ENCODE measurements at regions not wholly inside any gene's neighbourhood (a gene's known extent, or its start where the extent isn't known, plus 50 kb on each side); places are given as distances from the start of the nearest gene placed in this dataset.

DNA sequence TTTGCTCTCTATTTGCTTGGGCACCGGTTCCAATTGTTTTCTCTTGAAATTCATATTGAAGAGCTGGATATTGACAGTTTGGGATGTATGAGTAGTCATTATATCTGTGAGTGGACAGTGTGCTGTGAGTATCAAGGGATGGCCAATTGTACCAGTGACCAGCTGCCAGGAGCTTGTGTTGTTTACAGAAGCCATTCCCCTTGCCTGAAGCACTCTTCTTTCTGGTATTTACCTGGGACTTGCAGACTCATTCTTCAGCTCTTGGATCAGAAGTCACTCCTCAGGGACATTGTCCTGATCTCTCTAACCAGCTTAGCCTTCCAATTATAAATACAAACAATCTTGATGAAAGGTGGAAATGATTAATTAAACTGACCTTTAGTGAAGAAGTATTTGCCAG, 438.3 kb upstream of the LRATD1 start (continued):
- TF ChIP-seq, protein P1, sequence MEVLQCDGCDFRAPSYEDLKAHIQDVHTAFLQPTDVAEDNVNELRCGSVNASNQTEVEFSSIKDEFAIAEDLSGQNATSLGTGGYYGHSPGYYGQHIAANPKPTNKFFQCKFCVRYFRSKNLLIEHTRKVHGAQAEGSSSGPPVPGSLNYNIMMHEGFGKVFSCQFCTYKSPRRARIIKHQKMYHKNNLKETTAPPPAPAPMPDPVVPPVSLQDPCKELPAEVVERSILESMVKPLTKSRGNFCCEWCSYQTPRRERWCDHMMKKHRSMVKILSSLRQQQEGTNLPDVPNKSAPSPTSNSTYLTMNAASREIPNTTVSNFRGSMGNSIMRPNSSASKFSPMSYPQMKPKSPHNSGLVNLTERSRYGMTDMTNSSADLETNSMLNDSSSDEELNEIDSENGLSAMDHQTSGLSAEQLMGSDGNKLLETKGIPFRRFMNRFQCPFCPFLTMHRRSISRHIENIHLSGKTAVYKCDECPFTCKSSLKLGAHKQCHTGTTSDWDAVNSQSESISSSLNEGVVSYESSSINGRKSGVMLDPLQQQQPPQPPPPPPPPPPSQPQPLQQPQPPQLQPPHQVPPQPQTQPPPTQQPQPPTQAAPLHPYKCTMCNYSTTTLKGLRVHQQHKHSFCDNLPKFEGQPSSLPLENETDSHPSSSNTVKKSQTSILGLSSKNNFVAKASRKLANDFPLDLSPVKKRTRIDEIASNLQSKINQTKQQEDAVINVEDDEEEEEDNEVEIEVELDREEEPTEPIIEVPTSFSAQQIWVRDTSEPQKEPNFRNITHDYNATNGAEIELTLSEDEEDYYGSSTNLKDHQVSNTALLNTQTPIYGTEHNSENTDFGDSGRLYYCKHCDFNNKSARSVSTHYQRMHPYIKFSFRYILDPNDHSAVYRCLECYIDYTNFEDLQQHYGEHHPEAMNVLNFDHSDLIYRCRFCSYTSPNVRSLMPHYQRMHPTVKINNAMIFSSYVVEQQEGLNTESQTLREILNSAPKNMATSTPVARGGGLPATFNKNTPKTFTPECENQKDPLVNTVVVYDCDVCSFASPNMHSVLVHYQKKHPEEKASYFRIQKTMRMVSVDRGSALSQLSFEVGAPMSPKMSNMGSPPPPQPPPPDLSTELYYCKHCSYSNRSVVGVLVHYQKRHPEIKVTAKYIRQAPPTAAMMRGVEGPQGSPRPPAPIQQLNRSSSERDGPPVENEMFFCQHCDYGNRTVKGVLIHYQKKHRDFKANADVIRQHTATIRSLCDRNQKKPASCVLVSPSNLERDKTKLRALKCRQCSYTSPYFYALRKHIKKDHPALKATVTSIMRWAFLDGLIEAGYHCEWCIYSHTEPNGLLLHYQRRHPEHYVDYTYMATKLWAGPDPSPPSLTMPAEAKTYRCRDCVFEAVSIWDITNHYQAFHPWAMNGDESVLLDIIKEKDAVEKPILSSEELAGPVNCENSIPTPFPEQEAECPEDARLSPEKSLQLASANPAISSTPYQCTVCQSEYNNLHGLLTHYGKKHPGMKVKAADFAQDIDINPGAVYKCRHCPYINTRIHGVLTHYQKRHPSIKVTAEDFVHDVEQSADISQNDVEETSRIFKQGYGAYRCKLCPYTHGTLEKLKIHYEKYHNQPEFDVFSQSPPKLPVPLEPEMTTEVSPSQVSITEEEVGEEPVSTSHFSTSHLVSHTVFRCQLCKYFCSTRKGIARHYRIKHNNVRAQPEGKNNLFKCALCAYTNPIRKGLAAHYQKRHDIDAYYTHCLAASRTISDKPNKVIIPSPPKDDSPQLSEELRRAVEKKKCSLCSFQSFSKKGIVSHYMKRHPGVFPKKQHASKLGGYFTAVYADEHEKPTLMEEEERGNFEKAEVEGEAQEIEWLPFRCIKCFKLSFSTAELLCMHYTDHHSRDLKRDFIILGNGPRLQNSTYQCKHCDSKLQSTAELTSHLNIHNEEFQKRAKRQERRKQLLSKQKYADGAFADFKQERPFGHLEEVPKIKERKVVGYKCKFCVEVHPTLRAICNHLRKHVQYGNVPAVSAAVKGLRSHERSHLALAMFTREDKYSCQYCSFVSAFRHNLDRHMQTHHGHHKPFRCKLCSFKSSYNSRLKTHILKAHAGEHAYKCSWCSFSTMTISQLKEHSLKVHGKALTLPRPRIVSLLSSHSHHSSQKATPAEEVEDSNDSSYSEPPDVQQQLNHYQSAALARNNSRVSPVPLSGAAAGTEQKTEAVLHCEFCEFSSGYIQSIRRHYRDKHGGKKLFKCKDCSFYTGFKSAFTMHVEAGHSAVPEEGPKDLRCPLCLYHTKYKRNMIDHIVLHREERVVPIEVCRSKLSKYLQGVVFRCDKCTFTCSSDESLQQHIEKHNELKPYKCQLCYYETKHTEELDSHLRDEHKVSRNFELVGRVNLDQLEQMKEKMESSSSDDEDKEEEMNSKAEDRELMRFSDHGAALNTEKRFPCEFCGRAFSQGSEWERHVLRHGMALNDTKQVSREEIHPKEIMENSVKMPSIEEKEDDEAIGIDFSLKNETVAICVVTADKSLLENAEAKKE (CRISPR knock-in tag; IDR thresholded peaks at IDR 0.05): no peak
- no peak for TF ChIP-seq POLR2AphosphoS5 (IDR thresholded peaks at IDR 0.05; ENCODE audit: low read depth)
- no peak for TF ChIP-seq EZH2phosphoT487 (IDR thresholded peaks at IDR 0.05; ENCODE audit: unreplicated experiment)
- TF ChIP-seq CREB1 (CRISPR knock-in tag; IDR thresholded peaks at IDR 0.05; ENCODE audit: low read depth): no peak
- TF ChIP-seq NANOG (IDR thresholded peaks at IDR 0.05; ENCODE audit: borderline replicate concordance): no peak
- TF ChIP-seq, protein P2, sequence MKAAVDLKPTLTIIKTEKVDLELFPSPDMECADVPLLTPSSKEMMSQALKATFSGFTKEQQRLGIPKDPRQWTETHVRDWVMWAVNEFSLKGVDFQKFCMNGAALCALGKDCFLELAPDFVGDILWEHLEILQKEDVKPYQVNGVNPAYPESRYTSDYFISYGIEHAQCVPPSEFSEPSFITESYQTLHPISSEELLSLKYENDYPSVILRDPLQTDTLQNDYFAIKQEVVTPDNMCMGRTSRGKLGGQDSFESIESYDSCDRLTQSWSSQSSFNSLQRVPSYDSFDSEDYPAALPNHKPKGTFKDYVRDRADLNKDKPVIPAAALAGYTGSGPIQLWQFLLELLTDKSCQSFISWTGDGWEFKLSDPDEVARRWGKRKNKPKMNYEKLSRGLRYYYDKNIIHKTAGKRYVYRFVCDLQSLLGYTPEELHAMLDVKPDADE (IDR thresholded peaks at IDR 0.05): no peak
- TF ChIP-seq JUNB (IDR thresholded peaks at IDR 0.05; ENCODE audit: unreplicated experiment): no peak
- no peak for TF ChIP-seq STAT1 (IDR thresholded peaks at IDR 0.05; ENCODE audit: unreplicated experiment)
- TF ChIP-seq, protein P3, sequence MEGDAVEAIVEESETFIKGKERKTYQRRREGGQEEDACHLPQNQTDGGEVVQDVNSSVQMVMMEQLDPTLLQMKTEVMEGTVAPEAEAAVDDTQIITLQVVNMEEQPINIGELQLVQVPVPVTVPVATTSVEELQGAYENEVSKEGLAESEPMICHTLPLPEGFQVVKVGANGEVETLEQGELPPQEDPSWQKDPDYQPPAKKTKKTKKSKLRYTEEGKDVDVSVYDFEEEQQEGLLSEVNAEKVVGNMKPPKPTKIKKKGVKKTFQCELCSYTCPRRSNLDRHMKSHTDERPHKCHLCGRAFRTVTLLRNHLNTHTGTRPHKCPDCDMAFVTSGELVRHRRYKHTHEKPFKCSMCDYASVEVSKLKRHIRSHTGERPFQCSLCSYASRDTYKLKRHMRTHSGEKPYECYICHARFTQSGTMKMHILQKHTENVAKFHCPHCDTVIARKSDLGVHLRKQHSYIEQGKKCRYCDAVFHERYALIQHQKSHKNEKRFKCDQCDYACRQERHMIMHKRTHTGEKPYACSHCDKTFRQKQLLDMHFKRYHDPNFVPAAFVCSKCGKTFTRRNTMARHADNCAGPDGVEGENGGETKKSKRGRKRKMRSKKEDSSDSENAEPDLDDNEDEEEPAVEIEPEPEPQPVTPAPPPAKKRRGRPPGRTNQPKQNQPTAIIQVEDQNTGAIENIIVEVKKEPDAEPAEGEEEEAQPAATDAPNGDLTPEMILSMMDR (conservative IDR thresholded peaks at IDR 0.05; ENCODE audit: low read depth in 2 of 2): no peak
- TF ChIP-seq ZNF331 (CRISPR knock-in tag; IDR thresholded peaks at IDR 0.05; ENCODE audit: low read depth): no peak
- no peak for TF ChIP-seq EZH2 (IDR thresholded peaks at IDR 0.05; ENCODE audit: low read depth, unreplicated experiment)
